ENCODE measurements at regions not wholly inside any gene's neighbourhood (a gene's known extent, or its start where the extent isn't known, plus 50 kb on each side); places are given as distances from the start of the nearest gene placed in this dataset.
A peak's percentile ranks its signal among the peaks of the same experiment; 100 is the strongest.
"Not testable (repeated sequence)": the region's sequence is repeated elsewhere in the genome, so short reads cannot be mapped to it uniquely, and the experiment has no call there.

- not testable (repeated sequence) for DNase-seq
Measured at GRCh38 chr4:52157071-52157470, 106.0 kb downstream of the SPATA18 start.

- DNase-seq, result peak; percentile 54
Measured at GRCh38 chr4:52157641-52158316, 106.7 kb downstream of the SPATA18 start.

GRCh38 chr4:52160859-52161258, 109.8 kb downstream of the SPATA18 start:
- DNase-seq, result no peak

GRCh38 chr4:52164116-52164515, 113.0 kb downstream of the SPATA18 start:
- no peak for DNase-seq

GRCh38 chr4:52172166-52172565, 121.1 kb downstream of the SPATA18 start:
- no peak for DNase-seq

- DNase-seq, result peak; percentile 73
Measured at GRCh38 chr4:52173470-52174045, 122.5 kb downstream of the SPATA18 start.

- no peak for DNase-seq
Measured at GRCh38 chr4:52187603-52188002, 136.5 kb downstream of the SPATA18 start.

GRCh38 chr4:52192001-52192400, 140.9 kb downstream of the SPATA18 start:
- DNase-seq, result no peak

GRCh38 chr4:52192721-52193135, 141.6 kb downstream of the SPATA18 start:
- no peak for DNase-seq

GRCh38 chr4:52195869-52196268, 144.8 kb downstream of the SPATA18 start:
- DNase-seq, result no peak

- DNase-seq, result no peak
Measured at GRCh38 chr4:52196606-52197130, 145.6 kb downstream of the SPATA18 start.

GRCh38 chr4:52197306-52197705, 146.2 kb downstream of the SPATA18 start:
- peak; percentile 74 for DNase-seq

GRCh38 chr4:52198294-52198693, 147.2 kb downstream of the SPATA18 start:
- peak; percentile 66 for DNase-seq

GRCh38 chr4:52199574-52200338, 148.7 kb downstream of the SPATA18 start:
- DNase-seq, result no peak

GRCh38 chr4:52200339-52200725, 149.2 kb downstream of the SPATA18 start:
- no peak for DNase-seq

- DNase-seq, result no peak
Measured at GRCh38 chr4:52201715-52202114, 150.6 kb downstream of the SPATA18 start.

GRCh38 chr4:52202251-52202779, 151.2 kb downstream of the SPATA18 start:
- no peak for DNase-seq

- no peak for DNase-seq
Measured at GRCh38 chr4:52202931-52203330, 151.8 kb downstream of the SPATA18 start.

- no peak for DNase-seq
Measured at GRCh38 chr4:52203351-52203750, 152.2 kb downstream of the SPATA18 start.

- no peak for DNase-seq
Measured at GRCh38 chr4:52204921-52205320, 153.8 kb downstream of the SPATA18 start.

- DNase-seq, result not testable (repeated sequence)
Measured at GRCh38 chr4:52207146-52207545, 156.0 kb downstream of the SPATA18 start.

- DNase-seq, result no peak
Measured at GRCh38 chr4:52212702-52213101, 161.6 kb downstream of the SPATA18 start.

GRCh38 chr4:52231526-52231925, 180.4 kb downstream of the SPATA18 start:
- no peak for DNase-seq

Data from right hindlimb (tissue), 1 donor.